ENCODE measurements at regions not wholly inside any gene's neighbourhood (a gene's known extent, or its start where the extent isn't known, plus 50 kb on each side); places are given as distances from the start of the nearest gene placed in this dataset.
A peak's percentile ranks its signal among the peaks of the same experiment; 100 is the strongest.

DNA sequence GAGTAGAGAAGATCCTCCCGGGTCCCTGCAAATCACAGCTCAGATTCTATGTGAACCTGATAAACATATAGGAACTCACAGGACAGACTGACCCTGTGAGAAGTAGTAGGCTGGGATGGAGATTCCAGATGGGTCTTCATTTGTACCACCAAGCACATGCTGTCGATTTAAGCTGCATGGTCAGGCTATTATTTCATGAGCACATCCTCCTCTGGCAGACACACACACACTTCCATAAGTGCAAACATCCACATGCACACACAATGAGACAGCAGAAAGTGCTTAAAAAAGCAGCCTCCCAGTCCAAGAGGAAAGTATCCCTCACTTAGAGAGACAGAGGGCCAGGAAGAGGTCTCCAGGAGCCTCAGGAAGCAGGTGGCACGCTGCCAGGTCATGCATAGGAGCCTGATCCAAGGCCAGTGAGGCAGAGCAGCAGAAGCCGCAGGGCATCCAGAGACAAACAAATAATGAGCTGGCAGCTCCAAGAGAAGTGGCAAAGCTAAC, 131.8 kb downstream of the UNC5CL start:
- DNase-seq: peak in 1 of 2 donors; percentile 17
- intact Hi-C loops (cut with DNase I): no loop called here

DNA sequence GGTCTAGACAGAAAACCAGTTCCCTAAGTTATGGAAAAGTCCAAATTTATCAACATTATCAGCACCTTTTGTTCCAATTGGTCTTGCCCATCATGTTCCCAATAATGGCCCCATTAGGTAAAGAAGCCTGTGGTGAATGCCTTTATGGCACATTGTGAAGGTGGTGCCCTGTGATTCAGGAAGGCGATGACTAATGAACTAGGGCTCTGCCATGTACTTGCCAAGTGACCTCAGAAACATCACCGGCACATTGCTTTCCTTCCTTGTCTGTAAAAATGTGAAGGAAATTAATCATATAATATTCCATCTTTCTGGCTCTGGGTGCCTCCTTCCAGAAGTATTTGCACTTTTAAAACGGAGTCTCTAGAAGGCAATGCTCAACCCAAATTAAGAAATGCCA, 132.3 kb downstream of the UNC5CL start:
- H3K27ac ChIP-seq: peak overlapping the region; percentile 70
- H3K9me3 ChIP-seq: no peaks in the 10 kb centered on the region

More for the DNA sequence above, 131.8 kb downstream of the UNC5CL start:
- peak overlapping the region; percentile 70 for H3K27ac ChIP-seq
- H3K4me3 ChIP-seq: no peak overlapping the region
- H3K4me1 ChIP-seq: peaks cover 27% of the 10 kb centered on the region
- H3K9me3 ChIP-seq: no peaks in the 10 kb centered on the region
- H3K36me3 ChIP-seq (ENCODE audit: insufficient read depth in 1 of 2, low read depth in 1 of 2): no peaks in the 10 kb centered on the region
- TF ChIP-seq, protein P1, sequence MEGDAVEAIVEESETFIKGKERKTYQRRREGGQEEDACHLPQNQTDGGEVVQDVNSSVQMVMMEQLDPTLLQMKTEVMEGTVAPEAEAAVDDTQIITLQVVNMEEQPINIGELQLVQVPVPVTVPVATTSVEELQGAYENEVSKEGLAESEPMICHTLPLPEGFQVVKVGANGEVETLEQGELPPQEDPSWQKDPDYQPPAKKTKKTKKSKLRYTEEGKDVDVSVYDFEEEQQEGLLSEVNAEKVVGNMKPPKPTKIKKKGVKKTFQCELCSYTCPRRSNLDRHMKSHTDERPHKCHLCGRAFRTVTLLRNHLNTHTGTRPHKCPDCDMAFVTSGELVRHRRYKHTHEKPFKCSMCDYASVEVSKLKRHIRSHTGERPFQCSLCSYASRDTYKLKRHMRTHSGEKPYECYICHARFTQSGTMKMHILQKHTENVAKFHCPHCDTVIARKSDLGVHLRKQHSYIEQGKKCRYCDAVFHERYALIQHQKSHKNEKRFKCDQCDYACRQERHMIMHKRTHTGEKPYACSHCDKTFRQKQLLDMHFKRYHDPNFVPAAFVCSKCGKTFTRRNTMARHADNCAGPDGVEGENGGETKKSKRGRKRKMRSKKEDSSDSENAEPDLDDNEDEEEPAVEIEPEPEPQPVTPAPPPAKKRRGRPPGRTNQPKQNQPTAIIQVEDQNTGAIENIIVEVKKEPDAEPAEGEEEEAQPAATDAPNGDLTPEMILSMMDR (IDR thresholded peaks at IDR 0.05): no peak
- peak in 3 of 4 donors; percentile 51 to 65 (median 56) for ATAC-seq
- WGBS, 3 donors: 22 to 42% (median 28%) methylated on average over 4 of the region's 4 CpGs
- no peaks in the 10 kb centered on the region for H3K27me3 ChIP-seq (ENCODE audit: insufficient read depth in 3 of 3, low read length in 2 of 3)

DNA sequence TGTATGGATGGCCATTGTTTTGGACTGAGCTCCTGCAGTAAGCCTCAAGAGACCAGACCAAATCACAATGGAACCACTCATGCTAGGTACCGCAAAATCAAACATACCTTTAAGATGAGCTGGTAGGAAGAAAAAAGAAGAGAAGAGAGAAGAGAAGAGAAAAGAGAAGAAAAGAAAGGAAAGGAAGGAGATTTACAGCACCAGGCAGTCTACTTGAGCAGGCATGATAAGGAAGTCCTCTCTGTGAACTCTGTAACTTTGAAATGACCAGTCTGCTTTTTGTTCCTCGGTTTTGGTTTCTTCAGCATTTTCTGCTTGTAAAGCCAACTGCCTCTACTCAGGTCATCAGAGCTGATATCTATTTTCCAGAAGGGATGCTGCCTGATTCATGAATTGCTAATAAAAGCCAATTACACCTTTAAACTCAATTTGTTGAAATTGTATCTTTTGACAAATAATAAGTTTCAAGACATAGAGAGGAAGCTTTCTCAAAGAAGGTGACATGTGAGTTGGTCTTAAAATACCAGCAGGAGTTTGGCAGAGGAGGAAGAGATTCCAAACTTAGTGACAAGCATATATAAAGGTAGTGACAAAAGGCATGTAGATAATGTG, 134.3 kb downstream of the UNC5CL start:
- Histone ChIP-seq H3K27me3 (ENCODE audit: insufficient read depth in 3 of 3, low read length in 2 of 3) (no peaks in the 10 kb centered on the region), H3K4me3 (no peak overlapping the region), H3K36me3 (ENCODE audit: insufficient read depth in 1 of 2, low read depth in 1 of 2) (no peaks in the 10 kb centered on the region), H3K4me1 (peaks cover 51% of the 10 kb centered on the region), H3K27ac (no peak overlapping the region), H3K9me3 (no peaks in the 10 kb centered on the region)
- intact Hi-C loops (cut with DNase I): no loop called here
- 78 to 79% (median 79%) methylated on average over 2 of the region's 2 CpGs for WGBS, 3 donors
- TF ChIP-seq, protein P1 (IDR thresholded peaks at IDR 0.05): no peak
- ATAC-seq (no peak), DNase-seq (no peak)

More for the DNA sequence above, 132.3 kb downstream of the UNC5CL start:
- intact Hi-C loops (cut with DNase I): no loop called here
- Histone ChIP-seq H3K4me3 (no peak overlapping the region), H3K27me3 (ENCODE audit: insufficient read depth in 3 of 3, low read length in 2 of 3) (no peaks in the 10 kb centered on the region), H3K36me3 (ENCODE audit: insufficient read depth in 1 of 2, low read depth in 1 of 2) (no peaks in the 10 kb centered on the region), H3K4me1 (peaks cover 32% of the 10 kb centered on the region)
- DNase-seq: no peak
- TF ChIP-seq, protein P1 (IDR thresholded peaks at IDR 0.05): no peak
- 49 to 70% (median 55%) methylated on average over 3 of the region's 3 CpGs for WGBS, 3 donors
- peak; percentile 67 to 86 (median 76) for ATAC-seq

DNA sequence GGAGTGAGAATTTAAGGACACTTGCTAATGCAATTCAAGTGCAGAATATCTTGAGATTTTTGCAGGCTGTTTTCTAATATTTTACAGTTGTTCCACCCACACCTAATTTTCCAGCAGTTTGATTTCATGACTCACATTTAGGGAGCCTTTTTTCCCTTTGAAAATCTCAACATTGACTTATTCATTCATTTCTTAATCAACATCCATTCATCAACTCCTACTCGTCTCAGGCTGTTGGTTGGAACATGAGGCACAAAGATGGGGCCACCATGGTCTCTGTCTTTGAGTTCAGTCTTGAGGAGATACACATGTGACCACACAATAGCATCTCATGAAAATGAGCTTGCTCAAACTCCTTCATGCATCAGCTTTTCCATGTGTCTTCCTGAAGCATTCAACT, 135.6 kb downstream of the UNC5CL start:
- no peak for ATAC-seq
- no peak for DNase-seq
- peaks cover 51% of the 10 kb centered on the region for H3K4me1 ChIP-seq
- H3K4me3 ChIP-seq: no peak overlapping the region
- no peaks in the 10 kb centered on the region for H3K27me3 ChIP-seq (ENCODE audit: insufficient read depth in 3 of 3, low read length in 2 of 3)
- no peaks in the 10 kb centered on the region for H3K9me3 ChIP-seq
- TF ChIP-seq, protein P1 (IDR thresholded peaks at IDR 0.05): no peak
- H3K27ac ChIP-seq: no peak overlapping the region
- no peaks in the 10 kb centered on the region for H3K36me3 ChIP-seq (ENCODE audit: insufficient read depth in 1 of 2, low read depth in 1 of 2)
- WGBS, 3 donors: 82 to 96% (median 87%) methylated on average over 1 of the region's 1 CpG
- intact Hi-C loops (cut with DNase I): no loop called here
